Dermis blood vessel endothelial cell (primary cell): ENCODE measurements at regions not wholly inside any gene's neighbourhood (a gene's known extent, or its start where the extent isn't known, plus 50 kb on each side); places are given as distances from the start of the nearest gene placed in this dataset.
A peak's percentile ranks its signal among the peaks of the same experiment; 100 is the strongest.

ENCODE experiments used
- DNase-seq: peaks from one replicate; pipeline ENCODE4 v3.0.0; 2010

- DNase-seq = no peak
Observed at GRCh38 chr13:105497597-105497996, 1037.9 kb downstream of the EFNB2 start.

DNA sequence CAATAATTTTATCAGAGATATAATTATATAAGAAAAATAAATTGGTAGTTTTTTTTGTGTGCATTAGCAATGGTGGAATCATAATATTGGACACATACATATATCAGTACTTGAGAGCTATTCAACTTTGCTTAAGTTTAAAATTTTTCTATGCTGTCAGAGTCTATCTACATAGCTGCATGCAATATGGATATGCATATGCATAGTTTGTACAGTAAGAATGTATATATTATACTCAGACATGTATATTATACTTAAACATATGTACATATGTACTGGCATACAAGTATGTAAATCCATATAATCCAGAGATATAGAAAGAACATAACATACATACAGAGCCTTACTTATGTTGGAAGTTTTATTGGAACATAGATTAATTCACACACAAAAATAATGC, 1043.2 kb downstream of the EFNB2 start:
- DNase-seq = no peak

GRCh38 chr13:105491345-105491744, 1044.1 kb downstream of the EFNB2 start:
- DNase-seq = no peak

- no peak for DNase-seq
Observed at GRCh38 chr13:105485081-105485480, 1050.4 kb downstream of the EFNB2 start.

DNA sequence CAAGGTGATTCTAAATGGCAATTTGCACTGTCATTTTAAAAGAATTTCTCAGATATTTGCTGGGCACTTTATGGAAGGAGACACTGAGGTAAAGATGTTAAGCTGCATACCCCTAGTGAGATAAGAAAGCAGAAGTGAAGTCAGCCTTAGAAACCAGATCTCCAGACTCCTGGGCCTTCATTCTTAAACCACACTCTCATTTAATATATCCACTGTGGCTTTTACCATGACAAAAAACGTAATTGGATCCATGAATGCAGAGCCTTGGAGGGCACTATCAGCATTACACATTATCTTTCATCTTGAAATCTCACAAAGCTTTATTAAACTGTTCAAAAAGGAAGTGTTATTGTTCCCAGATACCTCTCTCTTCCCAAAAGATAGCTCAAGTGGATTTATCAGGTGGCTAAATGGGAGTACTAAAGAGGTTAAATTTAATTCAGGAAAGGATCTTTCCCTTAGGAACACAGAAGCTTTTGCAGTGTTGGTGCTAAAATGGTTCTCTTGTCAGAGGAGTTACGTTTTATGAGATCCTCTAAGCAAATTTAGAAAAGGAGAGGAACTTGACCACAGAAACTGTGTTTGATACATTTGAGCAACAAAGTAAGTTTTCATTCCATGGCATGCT, 1060.4 kb downstream of the EFNB2 start:
- no peak for DNase-seq

GRCh38 chr13:105471673-105472072, 1063.8 kb downstream of the EFNB2 start:
- DNase-seq = no peak

GRCh38 chr13:105466376-105466775, 1069.1 kb downstream of the EFNB2 start:
- no peak for DNase-seq

DNA sequence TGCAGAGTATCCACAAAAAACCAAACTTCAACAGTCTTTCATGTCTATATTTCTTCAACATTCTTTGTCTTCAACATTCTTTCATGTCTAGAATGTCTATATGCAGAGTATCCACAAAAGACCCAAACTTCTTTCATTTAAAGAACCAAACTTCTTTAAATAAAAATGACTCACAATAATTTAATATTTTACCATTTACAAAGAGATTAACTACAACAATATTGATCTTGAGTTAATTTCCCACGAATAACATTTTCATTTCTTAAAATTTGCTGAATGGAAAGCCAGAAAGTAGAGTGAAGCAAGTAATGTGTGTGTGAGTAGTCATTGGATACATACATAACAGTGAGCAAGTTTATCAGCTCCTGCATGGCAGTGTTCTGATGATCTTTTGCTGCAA, 1069.7 kb downstream of the EFNB2 start, which contains the start of gene DAOA:
TSS of gene DAOA (plus strand) at position 301 of the 400 bp plus-strand sequence.
- DNase-seq = no peak

DNA sequence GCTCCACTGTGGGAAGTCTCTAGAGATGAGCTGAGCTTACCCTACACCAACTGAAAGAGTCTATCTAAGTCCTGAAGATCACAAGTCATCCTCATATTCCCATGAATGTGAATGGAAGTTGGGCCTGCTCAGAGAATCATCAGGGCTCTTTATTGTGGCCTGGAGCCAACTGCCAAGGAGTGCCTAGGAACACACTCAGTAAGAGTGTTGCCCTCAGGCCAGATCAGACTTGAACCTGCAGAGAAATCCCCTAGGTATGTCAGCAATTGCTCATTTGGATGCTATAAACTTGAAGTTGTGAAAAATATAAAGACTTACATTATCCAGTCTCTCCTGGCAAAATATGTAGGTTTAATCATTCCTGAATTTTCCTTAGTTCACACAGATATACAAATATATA, 1070.2 kb downstream of the EFNB2 start:
- DNase-seq = no peak

- no peak for DNase-seq
Observed at GRCh38 chr13:105464249-105464648, 1071.2 kb downstream of the EFNB2 start.

- DNase-seq = peak; percentile 20
Observed at GRCh38 chr13:105463011-105463501, 1072.4 kb downstream of the EFNB2 start.

GRCh38 chr13:105462098-105462497, 1073.4 kb downstream of the EFNB2 start:
- DNase-seq = no peak

GRCh38 chr13:105452895-105453294, 1082.6 kb downstream of the EFNB2 start:
- DNase-seq = peak; percentile 9

DNA sequence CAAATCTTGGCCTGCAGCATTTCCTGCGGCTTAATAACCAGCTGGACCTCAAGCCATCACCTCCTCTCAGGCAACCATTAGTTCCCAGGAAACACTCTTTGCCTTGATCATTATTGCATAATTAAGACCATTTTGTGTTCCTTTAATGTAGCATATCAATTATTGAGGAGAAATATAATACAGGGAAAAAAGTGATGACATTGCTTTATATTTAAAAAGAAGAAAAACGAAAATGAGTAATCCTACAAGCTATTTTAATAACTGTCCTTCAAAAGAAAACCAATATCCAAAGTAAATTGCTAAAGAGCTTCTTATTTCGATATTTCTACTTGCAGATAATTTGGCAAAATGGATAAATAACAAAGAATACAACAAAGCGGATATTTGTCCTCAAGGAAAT, 1084.7 kb downstream of the EFNB2 start:
- no peak for DNase-seq

- no peak for DNase-seq
Observed at GRCh38 chr13:105448811-105449210, 1086.7 kb downstream of the EFNB2 start.

GRCh38 chr13:105446197-105446596, 1089.3 kb downstream of the EFNB2 start:
- no peak for DNase-seq

GRCh38 chr13:105445796-105446195, 1089.7 kb downstream of the EFNB2 start:
- no peak for DNase-seq

GRCh38 chr13:105442949-105443699, 1092.3 kb downstream of the EFNB2 start:
- DNase-seq = peak; percentile 97

DNA sequence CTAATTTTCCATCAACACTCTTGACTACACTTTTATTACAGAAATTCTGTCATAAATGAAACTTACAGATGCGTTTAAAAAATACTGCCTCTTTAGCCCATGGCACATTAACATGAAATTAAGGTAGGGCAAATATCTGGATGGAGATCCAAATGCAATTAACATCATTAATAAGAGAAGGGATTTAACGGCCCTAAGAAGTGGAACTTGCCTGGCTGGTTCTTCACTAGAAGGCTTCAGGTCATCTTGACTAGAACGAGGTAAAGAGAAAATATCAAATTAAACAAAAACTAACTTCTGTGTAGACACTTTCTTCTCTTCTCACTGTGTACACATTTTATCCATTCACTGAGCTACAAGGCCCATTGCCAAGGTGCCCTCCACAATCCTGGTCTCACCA, 1093.4 kb downstream of the EFNB2 start:
- DNase-seq = no peak

- DNase-seq = peak; percentile 26
Observed at GRCh38 chr13:105441051-105441750, 1094.3 kb downstream of the EFNB2 start.

DNA sequence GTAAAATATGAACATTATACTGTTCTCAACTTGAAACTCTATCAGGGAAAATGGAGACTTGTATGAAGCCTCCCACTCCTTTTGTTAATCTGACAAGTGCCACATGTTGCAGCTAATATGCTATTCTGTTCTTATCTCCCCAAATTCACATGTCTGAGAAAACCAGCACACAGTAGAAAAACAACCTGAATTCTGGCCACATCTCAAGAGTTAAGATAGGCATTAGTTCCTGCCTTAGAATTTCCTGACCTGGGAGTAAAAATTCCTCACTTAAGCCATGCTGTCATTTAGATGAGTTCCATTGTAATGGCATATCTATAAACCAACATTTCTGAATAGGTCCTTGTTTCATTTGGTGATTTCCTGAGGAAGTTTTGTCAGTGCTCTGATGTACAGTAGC, 1098.5 kb downstream of the EFNB2 start:
- peak; percentile 77 for DNase-seq

DNA sequence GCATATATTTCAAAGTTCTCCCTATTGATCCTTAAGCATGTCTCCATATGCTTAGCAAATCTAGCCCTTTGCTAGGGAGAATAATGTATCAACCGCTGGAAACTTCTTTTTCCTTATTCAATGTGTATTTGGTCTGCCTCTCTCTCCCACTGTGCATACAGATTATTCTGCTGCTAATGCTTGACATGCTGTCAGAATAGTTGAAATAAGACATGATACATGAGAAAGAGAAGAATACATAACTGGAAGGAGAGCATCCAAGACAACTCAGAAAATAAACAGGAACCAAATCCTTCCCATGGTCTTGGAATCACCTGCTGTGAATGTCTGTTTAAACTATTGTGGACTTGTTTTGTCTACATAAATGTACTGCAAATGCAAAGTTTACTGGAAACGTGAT, 1103.0 kb downstream of the EFNB2 start:
- DNase-seq = no peak

GRCh38 chr13:105428811-105429210, 1106.7 kb downstream of the EFNB2 start:
- no peak for DNase-seq

DNA sequence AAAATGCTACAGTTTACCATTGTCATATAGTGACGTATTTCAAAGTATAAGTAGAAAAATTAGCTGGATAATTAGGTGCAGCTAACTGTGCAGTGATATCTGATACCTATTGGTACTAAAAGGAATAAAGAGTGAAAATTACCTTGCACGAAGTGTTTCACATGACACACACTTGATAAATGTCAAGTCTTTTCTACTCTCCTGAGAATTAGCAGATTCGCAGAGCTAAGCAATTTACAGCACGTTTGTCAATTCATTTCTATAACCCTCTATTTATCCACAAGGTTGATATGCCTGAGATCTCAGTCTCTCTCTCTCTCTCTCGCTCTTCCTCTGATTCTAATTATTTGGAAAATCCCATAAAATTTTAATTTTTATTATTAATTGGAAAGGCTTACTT, 1109.0 kb downstream of the EFNB2 start:
- DNase-seq = no peak
